PC-9 (cell line): ENCODE measurements at regions not wholly inside any gene's neighbourhood (a gene's known extent, or its start where the extent isn't known, plus 50 kb on each side); places are given as distances from the start of the nearest gene placed in this dataset.

Experiments
- BruUV-seq: library from RNA; stranded (reverse); fragments of 400-500 nt; replicated peaks from 2 replicates; lab custom pipeline; 2021; lab: Mats Ljungman, UMichigan
- CTCF ChIA-PET: fragments of 300-600 bp; sonication (Branson Sonifier 250); formaldehyde crosslinking; loops from one replicate; lab custom pipeline; 2022; ENCODE audit warnings: antibody characterized with exemption; lab: Charles Lee
- POLR2A ChIA-PET: fragments of 300-600 bp; sonication (Branson Sonifier 250); formaldehyde crosslinking; loops from one replicate; lab custom pipeline; 2022; ENCODE audit warnings: antibody characterized with exemption; ENCODE audit not compliant: unreplicated experiment; lab: Charles Lee
- DNase-seq, 2 experiments: peaks; one replicate each; pipeline versions ENCODE4 v3.0.0 to v3.0.0-alpha.2; 2015 to 2022; ENCODE audit warnings: mixed read lengths in 1 of 2
- H2AFZ ChIP-seq: fragments of 200-600 bp; sonication (generic); 2 replicates; pipeline ENCODE4 v1.8.1; 2017; ENCODE audit warnings: antibody characterized with exemption
- H3F3A ChIP-seq: fragments of 200-600 bp; sonication (generic); 2 replicates; pipeline ENCODE4 v1.8.1; 2017; ENCODE audit warnings: antibody characterized with exemption, mild to moderate bottlenecking, low read depth; ENCODE audit not compliant: insufficient read depth
- H3K27ac ChIP-seq: fragments of 200-600 bp; sonication (generic); 2 replicates; pipeline ENCODE4 v1.6.1; 2016; ENCODE audit warnings: mixed run types
- H3K27me3 ChIP-seq: fragments of 200-600 bp; sonication (generic); 2 replicates; pipeline ENCODE4 v1.6.1; 2016; ENCODE audit warnings: low read depth, mixed run types; ENCODE audit not compliant: insufficient read depth
- H3K36me3 ChIP-seq: fragments of 200-600 bp; sonication (generic); 2 replicates; pipeline ENCODE4 v1.6.1; 2016; ENCODE audit warnings: low read depth, mixed run types
- H3K4me1 ChIP-seq: fragments of 200-600 bp; sonication (generic); replicated peaks from 2 replicates; pipeline ENCODE4 v1.6.1; 2016; ENCODE audit warnings: mixed run types; ENCODE audit not compliant: insufficient read depth
- H3K4me2 ChIP-seq: fragments of 200-600 bp; sonication (generic); 2 replicates; pipeline ENCODE4 v1.6.1; 2017; ENCODE audit warnings: mixed run types
- H3K4me3 ChIP-seq: fragments of 200-600 bp; sonication (generic); 2 replicates; pipeline ENCODE4 v1.6.1; 2016; ENCODE audit warnings: mixed run types
- H3K79me2 ChIP-seq: fragments of 200-600 bp; sonication (generic); 2 replicates; pipeline ENCODE4 v1.6.1; 2017; ENCODE audit warnings: low read depth, mixed run types
- H3K9me2 ChIP-seq: fragments of 200-600 bp; sonication (generic); 2 replicates; pipeline ENCODE4 v1.8.1; 2017; ENCODE audit warnings: mild to moderate bottlenecking; ENCODE audit not compliant: insufficient read depth
- H3K9me3 ChIP-seq: fragments of 200-600 bp; sonication (generic); 2 replicates; pipeline ENCODE4 v1.8.1; 2016; ENCODE audit warnings: low read depth; ENCODE audit not compliant: insufficient read depth
- H4K20me1 ChIP-seq: fragments of 200-600 bp; sonication (generic); 2 replicates; pipeline ENCODE4 v1.8.1; 2017; ENCODE audit not compliant: insufficient read depth
- EZH2 ChIP-seq: fragments of 200-600 bp; sonication (generic); IDR thresholded peaks from 2 replicates; pipeline ENCODE4 v1.8.0; 2017; ENCODE audit warnings: antibody characterized with exemption, low read depth
- intact Hi-C: fragments of 100-400 bp; cut with micrococcal nuclease; formaldehyde crosslinking; loops from one replicate; pipeline ENCODE4 v1.10.0; 2022; ENCODE audit not compliant: unreplicated experiment
- TF ChIP-seq, protein P1 (sequence below): fragments of 200-600 bp; sonication (generic); conservative IDR thresholded peaks from 2 replicates; pipeline ENCODE4 v1.6.1; 2017; ENCODE audit warnings: mixed run types, antibody characterized with exemption, mild to moderate bottlenecking, moderate library complexity

DNA sequence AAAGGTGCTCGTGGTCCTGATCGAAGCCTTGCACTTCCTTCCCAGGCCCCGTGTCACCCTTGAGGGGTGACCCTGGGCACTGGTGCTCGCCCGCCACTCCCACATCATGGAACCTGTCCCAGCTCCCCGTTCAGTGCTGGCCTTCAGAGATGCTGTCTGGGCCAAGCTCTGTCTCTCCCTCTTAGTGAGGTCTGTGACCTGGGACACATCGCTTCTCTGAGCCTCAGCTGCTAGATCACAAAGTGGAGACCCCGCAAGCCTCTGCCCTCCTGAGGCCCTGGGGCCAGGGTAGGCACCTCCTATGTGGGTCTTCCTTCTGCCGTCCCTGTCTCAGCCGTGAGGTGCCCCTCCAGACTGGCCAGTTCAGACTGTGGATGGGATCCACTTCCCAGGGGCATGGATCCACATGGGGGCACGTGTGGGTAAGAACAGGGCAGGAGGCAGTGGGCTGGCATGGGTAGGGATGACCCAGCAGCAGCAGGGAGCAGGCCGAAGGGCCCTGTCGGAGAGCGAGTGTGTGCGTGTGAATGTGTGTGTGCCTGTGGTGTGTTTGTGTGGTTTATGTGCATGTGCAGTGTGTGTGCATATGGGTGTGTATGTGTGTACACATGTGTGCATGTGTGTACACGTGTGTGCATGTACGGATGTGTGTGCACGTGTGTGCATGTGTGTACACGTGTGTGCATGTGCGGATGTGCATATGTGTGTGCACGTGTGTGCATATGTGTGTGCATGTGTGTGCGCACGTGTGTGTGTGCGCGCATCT lies 1073.7 kb downstream of the BRD1 start:
- Histone ChIP-seq H3K27me3 (peaks cover 87% of the 10 kb centered on the region), H3K9me2 (no peaks in the 10 kb centered on the region), H3K4me3 (no peak overlapping the region), H3K27ac (no peak overlapping the region), H4K20me1 (0 out of 2 replicates have a peak, but pooled peaks cover 4% of the 10 kb centered on the region), H2AFZ (no peak overlapping the region), H3K4me2 (no peak overlapping the region), H3F3A (no peaks in the 10 kb centered on the region), H3K79me2 (no peaks in the 10 kb centered on the region), H3K4me1 (no peaks in the 10 kb centered on the region), H3K9me3 (no peaks in the 10 kb centered on the region), H3K36me3 (no peaks in the 10 kb centered on the region)
- no peak for TF ChIP-seq EZH2
- TF ChIP-seq, protein P1, sequence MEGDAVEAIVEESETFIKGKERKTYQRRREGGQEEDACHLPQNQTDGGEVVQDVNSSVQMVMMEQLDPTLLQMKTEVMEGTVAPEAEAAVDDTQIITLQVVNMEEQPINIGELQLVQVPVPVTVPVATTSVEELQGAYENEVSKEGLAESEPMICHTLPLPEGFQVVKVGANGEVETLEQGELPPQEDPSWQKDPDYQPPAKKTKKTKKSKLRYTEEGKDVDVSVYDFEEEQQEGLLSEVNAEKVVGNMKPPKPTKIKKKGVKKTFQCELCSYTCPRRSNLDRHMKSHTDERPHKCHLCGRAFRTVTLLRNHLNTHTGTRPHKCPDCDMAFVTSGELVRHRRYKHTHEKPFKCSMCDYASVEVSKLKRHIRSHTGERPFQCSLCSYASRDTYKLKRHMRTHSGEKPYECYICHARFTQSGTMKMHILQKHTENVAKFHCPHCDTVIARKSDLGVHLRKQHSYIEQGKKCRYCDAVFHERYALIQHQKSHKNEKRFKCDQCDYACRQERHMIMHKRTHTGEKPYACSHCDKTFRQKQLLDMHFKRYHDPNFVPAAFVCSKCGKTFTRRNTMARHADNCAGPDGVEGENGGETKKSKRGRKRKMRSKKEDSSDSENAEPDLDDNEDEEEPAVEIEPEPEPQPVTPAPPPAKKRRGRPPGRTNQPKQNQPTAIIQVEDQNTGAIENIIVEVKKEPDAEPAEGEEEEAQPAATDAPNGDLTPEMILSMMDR = no peak
- POLR2A ChIA-PET = no interaction called here
- intact Hi-C loops = no loop called here
- no peak for DNase-seq
- CTCF ChIA-PET = no interaction called here
- BruUV-seq = no TSS peak

DNA sequence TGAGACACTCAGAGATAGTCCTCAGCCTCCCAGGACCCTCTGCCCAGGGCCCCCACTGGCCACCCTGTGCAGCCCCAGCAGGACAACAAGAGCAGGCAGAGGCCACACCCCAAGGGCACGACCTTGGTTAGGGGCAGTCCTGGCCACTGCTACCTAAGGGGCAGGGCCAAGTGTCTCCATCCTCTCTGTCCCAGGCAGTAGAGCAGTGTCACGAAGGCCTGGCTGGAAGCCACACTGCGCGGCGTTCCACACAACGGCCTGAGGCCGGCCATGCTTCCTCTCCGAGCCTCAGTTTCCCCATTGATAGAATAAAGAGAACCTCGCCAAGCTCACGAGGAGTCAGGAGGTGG lies 1074.3 kb downstream of the BRD1 start:
- DNase-seq = no peak
- peaks cover 87% of the 10 kb centered on the region for H3K27me3 ChIP-seq
- 0 out of 2 replicates have a peak, but pooled peaks cover 4% of the 10 kb centered on the region for H4K20me1 ChIP-seq
- no peaks in the 10 kb centered on the region for H3K9me2 ChIP-seq
- H3K4me3 ChIP-seq = no peak overlapping the region
- no TSS peak for BruUV-seq
- H2AFZ ChIP-seq = no peak overlapping the region
- no peaks in the 10 kb centered on the region for H3K36me3 ChIP-seq
- ChIA-PET CTCF (no interaction called here), POLR2A (no interaction called here)
- no peaks in the 10 kb centered on the region for H3K4me1 ChIP-seq
- H3K4me2 ChIP-seq = no peak overlapping the region
- no peaks in the 10 kb centered on the region for H3K9me3 ChIP-seq
- TF ChIP-seq, protein P1 = no peak
- no peak for TF ChIP-seq EZH2
- no peaks in the 10 kb centered on the region for H3F3A ChIP-seq
- no peak overlapping the region for H3K27ac ChIP-seq
- no peaks in the 10 kb centered on the region for H3K79me2 ChIP-seq
- intact Hi-C loops = no loop called here

DNA sequence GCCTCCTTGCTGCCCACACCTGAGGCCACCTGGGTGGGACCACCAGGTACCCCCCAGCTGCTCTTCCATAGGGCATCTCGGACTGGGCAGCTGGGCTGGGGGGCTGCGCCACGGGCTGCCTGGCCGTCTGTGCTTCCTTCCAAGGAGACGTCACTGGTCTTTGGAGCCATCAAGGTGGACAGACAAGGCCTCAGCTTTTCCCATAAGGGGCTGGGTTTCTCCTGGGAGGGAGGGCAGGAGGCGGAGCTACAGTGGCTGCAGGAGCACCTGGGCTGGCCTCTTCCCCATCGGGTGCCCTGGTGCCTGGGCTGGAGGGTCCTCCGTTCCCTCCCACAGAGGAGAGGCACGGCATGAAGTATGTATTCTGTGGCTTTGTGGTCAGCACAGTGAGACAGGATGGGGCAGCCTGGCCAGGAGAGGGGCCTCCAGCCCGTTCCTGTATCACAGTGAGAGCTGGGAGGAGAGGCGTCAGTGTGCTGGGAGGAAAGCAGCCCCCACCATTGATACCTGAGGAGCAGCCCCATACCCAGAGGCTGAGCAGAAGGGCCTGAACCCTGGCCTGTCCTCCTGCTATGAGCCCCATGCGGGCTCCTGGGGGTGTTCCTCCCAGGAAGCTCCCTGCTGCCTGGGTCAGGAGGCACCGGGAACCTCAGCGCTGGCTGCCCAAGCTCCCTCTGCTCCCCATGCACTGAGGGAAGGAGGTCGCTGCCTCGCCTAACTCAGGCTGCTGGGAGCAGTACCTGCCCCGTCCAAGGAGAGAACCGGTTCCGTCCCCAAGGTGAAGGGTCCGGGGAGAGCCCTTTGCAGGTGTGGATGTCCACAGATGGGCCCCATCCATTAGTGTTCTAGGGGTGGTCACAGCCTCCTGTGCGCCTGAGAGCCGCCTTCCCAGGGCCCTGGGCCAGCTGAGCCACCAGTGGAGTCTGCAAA lies 1075.0 kb downstream of the BRD1 start:
- no peak for DNase-seq
- H3K79me2 ChIP-seq = no peaks in the 10 kb centered on the region
- H3K27ac ChIP-seq = no peak overlapping the region
- ChIA-PET CTCF (no interaction called here), POLR2A (no interaction called here)
- H3K4me2 ChIP-seq = no peak overlapping the region
- H2AFZ ChIP-seq = no peak overlapping the region
- H4K20me1 ChIP-seq = 0 out of 2 replicates have a peak, but pooled peaks cover 4% of the 10 kb centered on the region
- H3K4me1 ChIP-seq = no peaks in the 10 kb centered on the region
- H3K9me2 ChIP-seq = no peaks in the 10 kb centered on the region
- H3K27me3 ChIP-seq = peaks cover 87% of the 10 kb centered on the region
- H3K9me3 ChIP-seq = no peaks in the 10 kb centered on the region
- H3F3A ChIP-seq = no peaks in the 10 kb centered on the region
- no peak overlapping the region for H3K4me3 ChIP-seq
- no TSS peak for BruUV-seq
- no peak for TF ChIP-seq EZH2
- TF ChIP-seq, protein P1 = no peak
- no peaks in the 10 kb centered on the region for H3K36me3 ChIP-seq
- intact Hi-C loops = no loop called here
